Hematopoietic multipotent progenitor cell (in vitro differentiated cells): ENCODE measurements at regions not wholly inside any gene's neighbourhood (a gene's known extent, or its start where the extent isn't known, plus 50 kb on each side); places are given as distances from the start of the nearest gene placed in this dataset.

Experiments
- DNase-seq, 3 donors: peaks; one replicate each; pipeline ENCODE4 v3.0.0-alpha.2; 2011 to 2015; ENCODE audit warnings: low read depth in 2 of 3, low spot score in 2 of 3

- DNase-seq, result no peak
Observed at GRCh38 chr18:72372076-72372475, 172.1 kb downstream of the CBLN2 start.

- no peak for DNase-seq
Observed at GRCh38 chr18:72368308-72368707, 175.8 kb downstream of the CBLN2 start.

DNA sequence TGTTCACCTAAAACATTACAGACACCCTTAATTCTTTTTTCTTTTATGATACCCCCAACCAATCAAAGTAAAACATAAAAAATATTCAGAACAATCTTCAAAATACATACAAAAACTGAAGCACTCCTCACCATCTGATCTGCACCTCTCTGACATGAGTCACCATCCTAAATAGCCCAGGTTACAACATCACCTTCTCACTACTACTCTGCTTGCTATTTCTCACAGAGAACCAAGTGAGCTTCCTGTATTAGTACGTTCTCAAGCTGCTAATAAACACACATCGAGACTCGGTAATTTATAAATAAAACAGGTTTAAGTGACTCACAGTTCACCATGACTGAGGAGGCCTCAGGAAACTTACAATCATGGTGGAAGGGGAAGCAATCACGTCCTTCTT, 183.5 kb downstream of the CBLN2 start:
- no peak for DNase-seq

GRCh38 chr18:72342933-72343332, 201.2 kb downstream of the CBLN2 start:
- no peak for DNase-seq

GRCh38 chr18:72339976-72340375, 204.2 kb downstream of the CBLN2 start:
- DNase-seq, result no peak

GRCh38 chr18:72336786-72337185, 207.4 kb downstream of the CBLN2 start:
- no peak for DNase-seq

- no peak for DNase-seq
Observed at GRCh38 chr18:72329533-72329932, 214.6 kb downstream of the CBLN2 start.

DNA sequence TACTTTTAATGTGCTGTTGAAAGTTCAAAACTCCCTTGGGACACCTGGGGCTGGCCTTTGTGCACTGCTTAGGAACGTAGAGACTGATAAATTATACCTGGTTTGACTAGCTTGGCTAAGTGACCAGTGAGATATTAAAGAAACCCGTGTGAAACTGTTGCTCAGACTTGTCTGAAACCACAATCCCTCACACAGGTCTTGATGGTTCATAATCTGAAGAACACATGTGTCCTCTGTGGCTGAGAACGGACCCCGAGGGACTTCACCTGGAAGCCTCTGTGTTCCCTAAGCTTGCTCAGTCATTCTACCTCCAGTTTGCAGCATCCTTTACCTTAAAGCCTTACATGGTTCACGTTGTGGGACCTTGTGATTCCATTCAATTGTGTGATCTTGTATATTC, 218.8 kb downstream of the CBLN2 start:
- no peak for DNase-seq

DNA sequence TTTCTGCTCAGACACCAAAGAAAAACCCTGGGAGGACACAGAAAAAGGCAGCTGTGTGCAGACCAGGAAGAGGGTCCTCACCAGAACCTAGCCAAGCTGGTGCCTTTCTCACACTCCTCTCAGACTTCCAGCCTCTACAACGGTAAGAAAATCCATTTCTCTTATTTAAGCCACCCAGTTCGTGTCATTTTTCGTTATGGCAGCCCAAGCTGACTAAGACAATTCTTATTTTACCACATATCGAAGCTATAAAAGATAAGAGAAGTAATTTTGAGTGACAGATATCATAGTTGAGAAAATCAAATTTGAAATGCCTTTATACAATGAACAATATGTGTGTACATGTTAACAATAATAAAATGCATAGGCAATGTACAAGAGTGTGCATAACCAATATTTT, 219.5 kb downstream of the CBLN2 start:
- DNase-seq, result no peak

DNA sequence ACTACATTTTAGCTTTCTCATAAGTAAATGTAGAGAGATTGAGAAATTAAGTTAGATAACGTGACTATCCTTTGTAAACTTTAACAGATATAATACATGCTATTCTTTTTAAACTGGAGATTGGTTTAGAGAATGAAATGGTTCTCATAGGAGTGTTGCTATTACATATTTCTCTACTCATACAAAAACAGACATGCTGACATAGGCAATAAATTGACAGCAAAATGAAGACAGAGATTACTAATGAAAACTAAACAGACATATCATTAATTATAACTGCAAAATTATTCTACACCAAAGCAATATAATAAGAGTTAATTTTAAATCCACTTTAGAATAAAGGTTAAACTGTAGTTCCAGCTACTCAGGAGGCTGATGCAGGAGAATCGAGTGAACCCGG, 227.6 kb downstream of the CBLN2 start:
- no peak for DNase-seq

DNA sequence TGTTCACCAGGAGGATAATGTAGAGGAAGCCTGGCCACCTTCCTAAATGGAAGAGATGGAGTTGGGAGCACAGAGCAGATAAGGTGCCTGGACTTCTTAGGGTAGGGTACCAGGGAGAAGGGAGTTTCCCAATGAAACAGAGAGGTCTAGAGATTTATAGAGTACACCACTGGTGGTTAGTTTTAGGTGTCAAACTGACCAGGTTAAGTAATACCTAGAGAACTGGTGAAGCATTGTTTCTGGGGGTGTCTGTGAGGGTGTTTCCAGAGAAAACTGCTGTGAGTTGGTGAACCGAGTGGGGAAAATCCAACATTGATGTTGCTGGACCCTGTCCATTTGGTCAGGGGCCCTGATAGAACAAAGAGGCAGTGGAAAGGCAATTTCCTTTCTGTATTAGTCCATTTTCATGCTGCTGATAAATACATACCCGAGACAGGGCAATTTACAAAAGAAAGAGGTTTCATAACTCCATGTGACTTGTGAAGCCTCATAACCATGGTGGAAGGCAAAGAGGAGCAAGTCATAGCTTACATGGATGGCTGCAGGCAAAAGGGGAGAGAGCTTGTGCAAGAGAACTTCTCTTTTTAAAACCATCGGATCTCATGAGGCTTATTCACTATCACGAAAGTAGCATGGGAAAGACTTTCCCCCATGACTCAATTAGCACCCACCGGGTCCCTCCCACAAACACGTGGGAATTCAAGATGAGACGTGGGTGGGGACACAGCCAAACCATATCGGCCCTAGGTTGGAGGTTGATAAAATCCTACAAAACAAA, 260.8 kb downstream of the CBLN2 start:
- no peak for DNase-seq

- DNase-seq, result no peak
Observed at GRCh38 chr18:72273025-72273424, 271.1 kb downstream of the CBLN2 start.

- DNase-seq, result no peak
Observed at GRCh38 chr18:72261590-72261989, 282.6 kb downstream of the CBLN2 start.

- DNase-seq, result no peak
Observed at GRCh38 chr18:72246076-72246475, 298.1 kb downstream of the CBLN2 start.

- DNase-seq, result no peak
Observed at GRCh38 chr18:72235422-72235821, 308.7 kb downstream of the CBLN2 start.

- DNase-seq, result no peak
Observed at GRCh38 chr18:72233106-72233505, 311.0 kb downstream of the CBLN2 start.

DNA sequence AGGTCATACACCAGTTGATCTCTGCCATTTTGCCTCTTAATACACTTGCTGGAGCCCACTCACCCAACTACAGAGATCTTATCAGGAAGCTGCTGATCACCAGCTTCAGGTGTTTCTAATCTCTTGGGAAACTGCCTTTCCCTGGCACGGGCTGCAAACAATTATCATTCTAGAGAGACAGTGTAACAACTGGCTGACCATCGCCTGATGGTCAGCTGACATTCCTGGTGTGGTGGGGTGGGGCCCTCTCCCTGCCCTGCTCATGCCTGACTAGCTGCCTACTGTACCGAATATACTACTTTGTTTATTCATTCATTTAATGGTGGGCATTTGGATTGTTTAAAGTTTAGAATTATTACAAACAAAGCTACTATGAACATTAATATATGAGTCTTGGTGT, 311.5 kb downstream of the CBLN2 start:
- no peak for DNase-seq

GRCh38 chr18:72225958-72226357, 318.2 kb downstream of the CBLN2 start:
- no peak for DNase-seq

DNA sequence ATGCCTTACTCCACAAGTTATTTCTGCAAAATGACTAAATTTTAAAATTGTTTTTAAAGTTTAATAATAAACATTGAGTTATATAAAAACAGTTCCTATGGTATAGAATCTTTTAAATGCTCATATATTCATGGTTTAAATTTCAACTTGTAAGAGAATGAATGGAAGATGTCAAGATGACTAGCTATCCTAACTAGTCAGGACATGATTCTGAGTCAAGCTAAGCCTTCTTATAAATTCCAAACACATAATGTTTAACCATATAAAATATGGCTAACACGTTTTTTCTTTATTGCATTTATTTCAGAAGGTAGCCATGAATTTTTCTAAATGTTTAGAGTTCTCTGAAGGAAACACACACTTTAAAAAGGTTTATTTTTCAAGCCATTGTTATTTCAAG, 320.4 kb downstream of the CBLN2 start:
- no peak for DNase-seq

GRCh38 chr18:72208920-72209676, 335.0 kb downstream of the CBLN2 start:
- no peak for DNase-seq

GRCh38 chr18:72207280-72207679, 336.9 kb downstream of the CBLN2 start:
- DNase-seq, result no peak

DNA sequence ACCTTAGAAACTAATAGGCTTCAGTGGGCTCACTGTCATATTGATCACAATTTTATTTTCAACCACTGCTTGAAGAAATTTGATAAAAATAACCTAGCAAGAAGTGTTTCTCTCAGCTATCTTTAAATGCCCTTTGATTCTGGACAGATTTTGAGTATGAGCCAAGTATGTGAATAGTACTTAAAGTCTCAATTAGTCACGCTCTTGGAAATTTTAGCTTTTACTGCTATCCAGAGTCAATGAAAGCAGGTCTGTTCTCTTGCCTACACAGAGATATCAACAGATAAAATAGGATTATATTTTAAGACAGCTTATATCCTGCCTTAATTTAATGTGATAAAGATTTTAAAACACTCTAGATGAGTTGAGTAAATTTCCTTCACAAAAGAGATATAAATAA, 337.3 kb downstream of the CBLN2 start:
- no peak for DNase-seq
